ENCODE measurements at regions not wholly inside any gene's neighbourhood (a gene's known extent, or its start where the extent isn't known, plus 50 kb on each side); places are given as distances from the start of the nearest gene placed in this dataset.

DNA sequence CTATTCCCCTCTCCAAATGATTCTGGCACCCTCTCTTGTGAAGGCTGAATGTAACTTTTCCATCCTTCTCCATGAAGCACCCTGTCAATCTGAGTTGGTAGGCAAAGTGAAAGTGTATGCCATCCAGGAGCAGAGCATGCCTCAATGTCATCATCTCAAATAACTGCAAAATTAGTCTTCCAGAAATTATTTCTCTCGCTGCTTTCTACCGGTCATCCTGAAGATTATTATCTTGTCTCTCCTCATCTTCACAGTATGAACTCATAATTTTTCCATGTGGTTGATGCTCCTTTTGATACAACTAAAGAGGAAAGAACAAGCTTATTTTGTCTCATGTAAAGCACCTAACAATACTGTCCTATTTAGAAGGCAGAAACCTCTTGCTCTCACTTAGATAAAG lies 285.5 kb upstream of the PCDH7 start:
- Histone ChIP-seq H3K36me3 (ENCODE audit: control insufficient read depth in 2 of 3, insufficient read depth in 3 of 3, low read length in 3 of 3) (no peaks in the 10 kb centered on the region), H3K4me3 (ENCODE audit: low read length in 3 of 3) (no peak overlapping the region), H3K9me3 (ENCODE audit: control insufficient read depth in 2 of 3, insufficient read depth in 1 of 3, low read length in 3 of 3) (no peaks in the 10 kb centered on the region), H3K9ac (ENCODE audit: low read length in 3 of 3) (no peak overlapping the region), H3K4me1 (ENCODE audit: control insufficient read depth in 2 of 3, insufficient read depth in 2 of 3, low read depth in 1 of 3, low read length in 3 of 3) (no peaks in the 10 kb centered on the region), H3K27ac (ENCODE audit: low read depth in 2 of 2, low read length in 2 of 2) (no peak overlapping the region), H3K27me3 (ENCODE audit: control insufficient read depth, insufficient read depth, low read length) (no peaks in the 10 kb centered on the region)
- no peak for DNase-seq
- intact Hi-C loops (cut with DNase I) = no loop called here
- no peak for FAIRE-seq
- TF ChIP-seq CTCF (IDR thresholded peaks at IDR 0.05; ENCODE audit: borderline replicate concordance, extremely low read depth, insufficient read depth) = no peak

GRCh38 chr4:30436394-30436793 lies 283.8 kb upstream of the PCDH7 start:
- FAIRE-seq = no peak
- intact Hi-C loops (cut with DNase I) = no loop called here

DNA sequence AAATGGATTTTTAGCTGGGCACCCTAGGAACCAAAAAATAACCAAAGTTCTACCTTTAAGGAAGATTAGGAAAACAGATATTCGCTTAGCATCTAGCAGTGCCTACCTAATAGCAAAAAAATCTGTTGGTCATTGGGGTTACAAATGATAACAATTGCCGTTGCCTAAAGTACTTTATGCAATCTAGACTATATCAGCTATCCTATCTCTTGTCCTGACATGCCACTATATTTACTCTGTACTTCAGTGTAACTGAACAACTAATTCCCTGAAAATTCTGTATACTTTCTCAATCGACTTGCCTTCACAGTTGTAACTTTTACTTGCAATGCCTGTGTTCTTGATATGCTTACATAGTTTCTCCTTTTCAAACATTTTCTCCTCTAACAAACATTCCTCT lies 282.9 kb upstream of the PCDH7 start:
- no peak for DNase-seq
- Histone ChIP-seq H3K36me3 (ENCODE audit: control insufficient read depth in 2 of 3, insufficient read depth in 3 of 3, low read length in 3 of 3) (no peaks in the 10 kb centered on the region), H3K27me3 (ENCODE audit: control insufficient read depth, insufficient read depth, low read length) (no peaks in the 10 kb centered on the region), H3K4me3 (ENCODE audit: low read length in 3 of 3) (no peak overlapping the region), H3K9ac (ENCODE audit: low read length in 3 of 3) (no peak overlapping the region), H3K4me1 (ENCODE audit: control insufficient read depth in 2 of 3, insufficient read depth in 2 of 3, low read depth in 1 of 3, low read length in 3 of 3) (no peaks in the 10 kb centered on the region), H3K27ac (ENCODE audit: low read depth in 2 of 2, low read length in 2 of 2) (no peak overlapping the region), H3K9me3 (ENCODE audit: control insufficient read depth in 2 of 3, insufficient read depth in 1 of 3, low read length in 3 of 3) (no peaks in the 10 kb centered on the region)
- no peak for TF ChIP-seq CTCF (IDR thresholded peaks at IDR 0.05; ENCODE audit: borderline replicate concordance, extremely low read depth, insufficient read depth)
- FAIRE-seq = no peak
- intact Hi-C loops (cut with DNase I) = no loop called here

More at GRCh38 chr4:30436394-30436793, 283.8 kb upstream of the PCDH7 start:
- TF ChIP-seq CTCF (IDR thresholded peaks at IDR 0.05; ENCODE audit: borderline replicate concordance, extremely low read depth, insufficient read depth) = no peak
- Histone ChIP-seq H3K36me3 (ENCODE audit: control insufficient read depth in 2 of 3, insufficient read depth in 3 of 3, low read length in 3 of 3) (no peaks in the 10 kb centered on the region), H3K9ac (ENCODE audit: low read length in 3 of 3) (no peak overlapping the region), H3K9me3 (ENCODE audit: control insufficient read depth in 2 of 3, insufficient read depth in 1 of 3, low read length in 3 of 3) (no peaks in the 10 kb centered on the region), H3K27me3 (ENCODE audit: control insufficient read depth, insufficient read depth, low read length) (no peaks in the 10 kb centered on the region), H3K4me1 (ENCODE audit: control insufficient read depth in 2 of 3, insufficient read depth in 2 of 3, low read depth in 1 of 3, low read length in 3 of 3) (no peaks in the 10 kb centered on the region), H3K27ac (ENCODE audit: low read depth in 2 of 2, low read length in 2 of 2) (no peak overlapping the region), H3K4me3 (ENCODE audit: low read length in 3 of 3) (no peak overlapping the region)
- DNase-seq = no peak

DNA sequence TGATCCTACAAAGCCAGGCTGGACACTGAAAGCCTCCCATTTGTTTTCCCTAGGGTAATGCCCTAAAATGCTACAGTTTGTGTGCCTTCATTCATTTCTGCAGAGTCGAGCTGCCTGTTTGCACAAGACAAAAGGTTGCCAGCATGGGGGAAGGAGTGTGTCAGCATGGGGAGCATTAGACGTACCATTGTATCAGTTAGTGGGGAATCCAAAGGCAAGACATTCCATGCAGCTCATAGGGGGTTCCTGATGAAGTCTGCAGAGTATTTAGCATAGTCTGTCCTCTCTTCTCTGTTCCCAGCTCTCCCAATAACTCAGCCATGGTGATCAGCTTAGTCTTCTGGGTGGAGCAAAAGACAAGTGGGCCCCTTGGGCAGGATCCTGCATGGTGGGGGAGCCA lies 276.9 kb upstream of the PCDH7 start:
- no peaks in the 10 kb centered on the region for H3K4me1 ChIP-seq (ENCODE audit: control insufficient read depth in 2 of 3, insufficient read depth in 2 of 3, low read depth in 1 of 3, low read length in 3 of 3)
- no peak for TF ChIP-seq CTCF (IDR thresholded peaks at IDR 0.05; ENCODE audit: borderline replicate concordance, extremely low read depth, insufficient read depth)

More for the DNA sequence above, 276.9 kb upstream of the PCDH7 start:
- no peaks in the 10 kb centered on the region for H3K27me3 ChIP-seq (ENCODE audit: control insufficient read depth, insufficient read depth, low read length)
- no peak overlapping the region for H3K4me3 ChIP-seq (ENCODE audit: low read length in 3 of 3)
- H3K9me3 ChIP-seq (ENCODE audit: control insufficient read depth in 2 of 3, insufficient read depth in 1 of 3, low read length in 3 of 3) = peaks cover 0 to 2% (median 0%) of the 10 kb centered on the region in 3 donors
- intact Hi-C loops (cut with DNase I) = no loop called here
- no peak for DNase-seq
- no peaks in the 10 kb centered on the region for H3K36me3 ChIP-seq (ENCODE audit: control insufficient read depth in 2 of 3, insufficient read depth in 3 of 3, low read length in 3 of 3)
- H3K27ac ChIP-seq (ENCODE audit: low read depth in 2 of 2, low read length in 2 of 2) = no peak overlapping the region
- no peak overlapping the region for H3K9ac ChIP-seq (ENCODE audit: low read length in 3 of 3)
- no peak for FAIRE-seq
